Kidney epithelial cell (primary cell): ENCODE measurements at regions not wholly inside any gene's neighbourhood (a gene's known extent, or its start where the extent isn't known, plus 50 kb on each side); places are given as distances from the start of the nearest gene placed in this dataset.
A peak's percentile ranks its signal among the peaks of the same experiment; 100 is the strongest.

Experiments used
- DNase-seq: peaks from one replicate; pipeline ENCODE4 v3.0.0-alpha.2; 2010; ENCODE audit warnings: low read depth
- H3K27me3 ChIP-seq: 2 replicates; pipeline ENCODE4 v1.6.0; 2011; ENCODE audit warnings: low read length; ENCODE audit not compliant: control insufficient read depth, insufficient read depth
- H3K36me3 ChIP-seq: 2 replicates; pipeline ENCODE4 v1.5.1; 2011; ENCODE audit warnings: low read length; ENCODE audit not compliant: control insufficient read depth, insufficient read depth
- H3K4me3 ChIP-seq: 2 replicates; pipeline ENCODE4 v1.5.1; 2011; ENCODE audit warnings: low read depth, mild to moderate bottlenecking, control low read depth, low read length
- CTCF ChIP-seq: IDR thresholded peaks from 2 replicates; pipeline ENCODE4 v1.5.1; 2011; ENCODE audit warnings: mild to moderate bottlenecking, moderate library complexity, low read length, control low read depth, inconsistent platforms; ENCODE audit not compliant: insufficient read depth, poor library complexity, severe bottlenecking

GRCh38 chrX:96311366-96311765 lies 373.3 kb upstream of the DIAPH2 start:
- no peak for TF ChIP-seq CTCF
- DNase-seq: no peak
- Histone ChIP-seq H3K27me3 (no peaks in the 10 kb centered on the region), H3K36me3 (no peaks in the 10 kb centered on the region), H3K4me3 (no peak overlapping the region)

- Histone ChIP-seq H3K4me3 (no peak overlapping the region), H3K27me3 (no peaks in the 10 kb centered on the region), H3K36me3 (no peaks in the 10 kb centered on the region)
- no peak for TF ChIP-seq CTCF
- no peak for DNase-seq
Observed at GRCh38 chrX:96314985-96315384, 369.7 kb upstream of the DIAPH2 start.

GRCh38 chrX:96361844-96362243 lies 322.8 kb upstream of the DIAPH2 start:
- Histone ChIP-seq H3K36me3 (no peaks in the 10 kb centered on the region), H3K27me3 (no peaks in the 10 kb centered on the region), H3K4me3 (no peak overlapping the region)
- no peak for TF ChIP-seq CTCF
- DNase-seq: no peak

- no peak overlapping the region for H3K4me3 ChIP-seq
- peak; percentile 63 for TF ChIP-seq CTCF
- no peak for DNase-seq
- H3K36me3 ChIP-seq: no peaks in the 10 kb centered on the region
- no peaks in the 10 kb centered on the region for H3K27me3 ChIP-seq
Observed at GRCh38 chrX:96372313-96373046, 312.2 kb upstream of the DIAPH2 start.

- Histone ChIP-seq H3K36me3 (no peaks in the 10 kb centered on the region), H3K4me3 (no peak overlapping the region), H3K27me3 (no peaks in the 10 kb centered on the region)
- no peak for DNase-seq
- TF ChIP-seq CTCF: no peak
Observed at GRCh38 chrX:96373047-96373355, 311.6 kb upstream of the DIAPH2 start.

GRCh38 chrX:96376266-96376665 lies 308.4 kb upstream of the DIAPH2 start:
- Histone ChIP-seq H3K36me3 (no peaks in the 10 kb centered on the region), H3K4me3 (no peak overlapping the region), H3K27me3 (no peaks in the 10 kb centered on the region)
- TF ChIP-seq CTCF: no peak
- DNase-seq: no peak
